Stimulated activated CD4-positive, alpha-beta T cell treated with anti-CD3 and anti-CD28 coated beads, Interleukin-4, amount 100 ng/mL, for 48 hours (primary cell): ENCODE measurements at regions not wholly inside any gene's neighbourhood (a gene's known extent, or its start where the extent isn't known, plus 50 kb on each side); places are given as distances from the start of the nearest gene placed in this dataset.

Experiments used
- DNase-seq, 2 donors: peaks; one replicate each; pipeline ENCODE4 v3.0.0-alpha.2; 2020; ENCODE audit warnings: low read depth in 2 of 2

GRCh38 chr12:4025181-4026019 is 152.2 kb upstream of the PARP11 start:
- DNase-seq = no peak

GRCh38 chr12:4024701-4025100 is 151.5 kb upstream of the PARP11 start:
- no peak for DNase-seq

GRCh38 chr12:4015225-4016091 is 142.3 kb upstream of the PARP11 start:
- no peak for DNase-seq

DNA sequence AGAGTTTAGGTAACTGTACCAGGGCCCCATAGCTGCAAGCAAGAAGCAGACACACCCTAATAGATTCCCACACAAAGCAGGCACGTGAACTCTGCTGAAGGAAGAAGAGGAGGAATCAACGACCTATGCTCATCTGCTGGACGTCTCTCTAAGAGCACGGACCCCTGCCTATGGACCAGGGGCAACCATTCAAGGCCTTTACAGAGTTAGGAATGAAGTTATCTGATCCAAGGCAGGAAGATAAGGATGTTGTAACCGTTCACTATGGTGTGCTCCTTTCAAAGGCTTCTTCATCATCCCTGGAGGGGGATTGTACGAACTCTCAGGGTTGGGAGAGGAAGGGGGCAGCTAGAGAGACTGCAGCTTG is 141.6 kb upstream of the PARP11 start:
- no peak for DNase-seq

GRCh38 chr12:4014444-4014843 is 141.2 kb upstream of the PARP11 start:
- DNase-seq = no peak

- DNase-seq = no peak
Observed at GRCh38 chr12:4012977-4013968, 140.1 kb upstream of the PARP11 start.

- no peak for DNase-seq
Observed at GRCh38 chr12:4012073-4012472, 138.9 kb upstream of the PARP11 start.

DNA sequence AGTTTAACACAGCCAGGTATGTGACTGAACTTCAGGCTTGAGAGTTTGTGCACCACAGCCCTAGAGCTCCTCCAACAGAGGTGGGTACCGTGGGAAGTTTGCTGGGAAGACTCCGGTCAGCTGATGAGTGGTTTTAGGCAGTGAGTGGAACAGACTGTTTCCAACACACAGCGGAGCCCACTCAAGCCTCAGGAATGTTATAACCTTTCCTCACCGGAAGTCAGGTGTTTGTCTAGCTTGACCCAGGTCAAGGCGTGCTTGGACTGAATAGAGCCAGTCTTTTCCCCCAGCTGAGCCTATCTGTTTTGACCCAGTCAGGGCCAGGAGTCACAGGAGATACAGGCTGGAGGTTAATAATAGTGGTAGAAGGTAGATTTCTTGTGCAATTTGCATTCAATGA is 138.4 kb upstream of the PARP11 start:
- DNase-seq = no peak

GRCh38 chr12:4009979-4010704 is 136.9 kb upstream of the PARP11 start:
- DNase-seq = no peak

DNA sequence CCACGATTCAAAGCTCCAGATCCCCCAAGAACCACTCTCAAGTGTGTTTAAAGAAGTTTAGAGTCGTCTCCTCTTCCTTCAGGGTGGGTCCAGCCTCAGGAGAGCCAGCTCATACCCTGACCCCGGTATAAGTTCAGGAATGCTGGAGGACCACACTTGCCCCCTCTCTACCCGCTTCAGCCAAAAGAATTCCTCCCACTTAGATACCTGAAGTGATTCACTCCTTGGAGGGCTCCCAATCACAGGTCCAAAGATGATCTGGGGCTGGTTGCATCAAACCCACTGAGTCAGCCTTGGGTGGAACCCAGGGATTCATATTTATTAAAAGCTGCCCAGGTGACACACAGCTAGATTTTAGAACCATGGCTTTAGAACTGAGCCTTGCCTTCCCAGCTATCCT is 133.5 kb upstream of the PARP11 start:
- no peak for DNase-seq

GRCh38 chr12:4005851-4006430 is 132.7 kb upstream of the PARP11 start:
- DNase-seq = no peak

DNA sequence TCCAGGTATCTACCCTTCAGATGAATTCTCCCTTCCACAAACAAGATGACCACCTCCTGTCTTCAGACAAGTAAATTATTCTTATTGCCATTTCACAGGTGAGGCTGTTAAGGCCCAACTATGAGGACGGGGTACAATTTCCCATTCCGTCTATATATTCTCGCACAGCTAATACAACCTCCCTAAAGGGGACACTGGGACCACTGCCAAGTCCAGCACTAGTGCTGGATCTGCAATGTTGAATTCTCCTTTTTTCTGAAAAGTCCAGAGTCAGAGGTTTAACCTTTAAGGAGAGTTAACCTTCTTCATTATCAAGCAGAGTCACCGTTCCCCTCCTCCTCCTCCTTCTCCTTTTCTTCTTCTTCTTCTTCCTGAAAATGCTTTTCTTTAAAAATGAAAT is 130.4 kb upstream of the PARP11 start:
- DNase-seq = no peak

- DNase-seq = no peak
Observed at GRCh38 chr12:4002601-4003000, 129.4 kb upstream of the PARP11 start.

DNA sequence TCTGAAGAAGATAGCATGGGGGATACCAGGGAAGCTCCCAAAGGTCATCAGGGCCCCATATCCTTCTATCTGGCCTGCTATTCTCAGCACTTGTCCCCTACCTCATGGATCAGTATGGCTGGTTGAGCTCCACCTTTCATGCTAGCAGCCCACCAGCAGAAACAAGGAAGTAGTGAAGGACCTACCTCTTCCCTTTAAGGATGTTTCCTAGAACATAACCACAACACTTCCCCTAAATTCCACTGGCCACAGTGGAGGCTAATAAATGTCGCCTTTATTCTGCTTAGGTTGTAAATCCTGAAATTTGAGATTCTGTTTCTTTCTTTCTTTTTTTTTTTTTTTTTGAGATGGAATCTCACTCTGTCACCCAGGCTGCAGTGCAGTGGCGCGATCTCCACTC is 128.6 kb upstream of the PARP11 start:
- no peak for DNase-seq

- no peak for DNase-seq
Observed at GRCh38 chr12:4001031-4001430, 127.8 kb upstream of the PARP11 start.

GRCh38 chr12:3999904-4000303 is 126.7 kb upstream of the PARP11 start:
- DNase-seq = no peak

GRCh38 chr12:3998968-3999792 is 126.0 kb upstream of the PARP11 start:
- no peak for DNase-seq

DNA sequence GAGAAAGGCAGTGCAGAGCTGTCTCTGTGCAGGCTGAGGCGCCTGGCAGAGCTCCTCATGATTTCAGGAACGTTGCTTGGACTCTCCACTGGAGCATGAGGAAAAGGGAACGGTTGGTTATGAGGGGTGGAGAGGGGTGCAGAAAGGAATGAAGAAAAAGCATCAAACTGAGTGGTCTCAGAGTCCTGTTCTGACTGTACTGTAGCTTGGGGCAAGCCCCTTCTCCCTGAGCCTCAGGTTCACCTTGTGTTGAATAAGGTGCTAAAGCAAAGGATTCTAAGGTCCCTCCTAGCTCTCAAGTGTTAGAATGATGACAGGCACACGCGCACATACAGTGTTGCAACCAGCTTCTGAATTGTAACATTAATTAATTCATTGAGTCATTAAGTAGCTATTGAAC is 125.2 kb upstream of the PARP11 start:
- DNase-seq = no peak

DNA sequence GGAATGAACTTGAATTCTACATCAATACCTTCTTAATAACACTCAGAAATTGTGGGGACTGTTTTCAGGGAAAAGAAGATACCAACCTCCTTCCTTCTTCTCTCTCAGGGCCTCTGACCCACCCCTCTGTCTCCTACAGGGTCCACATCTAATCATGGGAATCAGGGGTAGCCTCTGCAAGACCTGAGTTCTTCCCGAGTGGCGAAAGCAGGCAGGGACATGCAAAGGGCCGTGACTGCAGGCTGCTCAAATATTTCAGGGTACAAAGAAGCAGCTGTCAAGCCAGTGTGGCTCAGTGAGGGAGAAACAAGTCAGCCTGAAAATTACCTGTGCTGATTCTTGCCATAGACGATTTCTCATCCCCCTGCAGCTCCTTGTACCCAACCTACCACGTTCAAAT is 123.1 kb upstream of the PARP11 start:
- DNase-seq = no peak

DNA sequence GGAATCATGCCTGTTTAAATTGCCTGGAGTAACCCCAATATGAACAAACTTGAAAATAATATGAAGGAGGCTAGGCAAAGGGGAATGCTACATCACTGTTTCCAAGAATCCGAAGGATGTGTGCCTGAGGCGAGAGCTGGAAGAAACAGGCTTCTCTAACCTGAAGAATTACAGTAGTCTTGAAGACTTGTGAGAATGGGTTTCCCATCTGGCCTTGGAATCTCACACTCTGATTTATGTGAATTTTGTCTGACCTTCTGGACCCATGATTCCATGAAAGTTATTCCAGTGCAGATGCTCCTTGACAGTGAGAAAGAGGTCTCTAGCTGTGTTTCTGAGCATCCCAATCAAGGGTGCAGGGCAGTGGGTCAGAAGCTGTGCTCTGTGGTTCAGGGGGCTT is 122.1 kb upstream of the PARP11 start:
- DNase-seq = no peak
